IMR-90 (cell line): ENCODE measurements at regions not wholly inside any gene's neighbourhood (a gene's known extent, or its start where the extent isn't known, plus 50 kb on each side); places are given as distances from the start of the nearest gene placed in this dataset.

Experiments
- ATAC-seq: fragments of 200-7000 bp; cut with Tn5 transposase; 2 replicates; pipeline ENCODE4 v1.9.1; 2020; ENCODE audit warnings: low read depth, mild to moderate bottlenecking, moderate library complexity
- BruUV-seq: library from RNA; stranded (reverse); fragments of 400-500 nt; replicated peaks from 2 replicates; lab custom pipeline; 2021; lab: Mats Ljungman, UMichigan
- CTCF ChIA-PET: fragments of 300-600 bp; formaldehyde crosslinking; extraction: SDS; loops from one replicate; lab custom pipeline; 2021; ENCODE audit warnings: antibody characterized with exemption; lab: Yijun Ruan, JAX
- POLR2A ChIA-PET: fragments of 300-600 bp; sonication (Branson Sonifier 250); formaldehyde crosslinking; loops from one replicate; lab custom pipeline; 2022; ENCODE audit warnings: antibody characterized with exemption; ENCODE audit not compliant: unreplicated experiment; lab: Charles Lee
- DNase-seq: peaks from one replicate; pipeline ENCODE4 v3.0.0; 2013
- H2AFZ ChIP-seq: replicated peaks from 2 replicates; pipeline ENCODE3; 2013; ENCODE audit warnings: low read length, mild to moderate bottlenecking; ENCODE audit not compliant: poor library complexity
- H2AK5ac ChIP-seq: 2 replicates; pipeline ENCODE4 v1.6.1; 2013; ENCODE audit warnings: low read depth, low read length, inconsistent platforms
- H2AK9ac ChIP-seq: replicated peaks from 2 replicates; pipeline ENCODE3; 2013; ENCODE audit warnings: mild to moderate bottlenecking, low read depth, low read length, moderate library complexity; ENCODE audit not compliant: poor library complexity
- H2BK120ac ChIP-seq: 2 replicates; pipeline ENCODE4 v1.6.1; 2013; ENCODE audit warnings: low read depth, low read length, inconsistent platforms
- H2BK15ac ChIP-seq: 3 replicates; pipeline ENCODE4 v1.6.1; 2013; ENCODE audit warnings: low read depth, low read length, inconsistent platforms
- H2BK20ac ChIP-seq: 2 replicates; pipeline ENCODE4 v1.6.1; 2013; ENCODE audit warnings: low read depth, mild to moderate bottlenecking, inconsistent platforms, low read length, moderate library complexity
- H2BK5ac ChIP-seq: 2 replicates; pipeline ENCODE4 v1.6.1; 2013; ENCODE audit warnings: mild to moderate bottlenecking, low read depth, low read length, inconsistent platforms; ENCODE audit not compliant: poor library complexity, severe bottlenecking
- H3K14ac ChIP-seq: replicated peaks from 2 replicates; pipeline ENCODE4 v1.6.1; 2013; ENCODE audit warnings: low read depth, low read length, inconsistent platforms
- H3K18ac ChIP-seq: 2 replicates; pipeline ENCODE4 v1.6.1; 2013; ENCODE audit warnings: low read depth, low read length, control low read depth
- H3K23ac ChIP-seq: 2 replicates; pipeline ENCODE4 v1.6.1; 2013; ENCODE audit warnings: low read depth, low read length, inconsistent platforms
- H3K27ac ChIP-seq: 2 replicates; pipeline ENCODE4 v1.5.1; 2013; ENCODE audit warnings: mild to moderate bottlenecking, control low read depth, low read length; ENCODE audit not compliant: insufficient read depth
- H3K27me3 ChIP-seq: 2 replicates; pipeline ENCODE4 v1.6.1; 2013; ENCODE audit warnings: low read length; ENCODE audit not compliant: control insufficient read depth, insufficient read depth
- H3K36me3 ChIP-seq: 2 replicates; pipeline ENCODE4 v1.6.1; 2013; ENCODE audit warnings: low read length, mixed read lengths; ENCODE audit not compliant: control insufficient read depth, insufficient read depth
- H3K4ac ChIP-seq: 2 replicates; pipeline ENCODE4 v1.6.1; 2013; ENCODE audit warnings: low read depth, low read length, inconsistent platforms
- H3K4me1 ChIP-seq: 2 replicates; pipeline ENCODE4 v1.6.1; 2013; ENCODE audit warnings: low read length, mixed read lengths; ENCODE audit not compliant: control insufficient read depth, insufficient read depth
- H3K4me2 ChIP-seq: 2 replicates; pipeline ENCODE4 v1.6.1; 2013; ENCODE audit warnings: low read depth, mild to moderate bottlenecking, control low read depth, low read length, moderate library complexity
- H3K4me3 ChIP-seq: 2 replicates; pipeline ENCODE4 v1.5.1; 2013; ENCODE audit warnings: low read depth, mild to moderate bottlenecking, control low read depth, low read length, moderate library complexity; ENCODE audit not compliant: insufficient read depth
- H3K56ac ChIP-seq: 2 replicates; pipeline ENCODE4 v1.6.1; 2013; ENCODE audit warnings: low read length, inconsistent platforms; ENCODE audit not compliant: insufficient read depth; ENCODE audit errors: extremely low read depth
- H3K79me1 ChIP-seq, 2 experiments: 2 replicates each; pipeline ENCODE4 v1.6.1; 2013; ENCODE audit warnings: low read length in 2 of 2, inconsistent platforms in 1 of 2, low read depth in 1 of 2
- H3K9ac ChIP-seq: 2 replicates; pipeline ENCODE4 v1.6.1; 2013; ENCODE audit warnings: low read depth, low read length, control low read depth
- H3K9me1 ChIP-seq: 2 replicates; pipeline ENCODE4 v1.6.1; 2013; ENCODE audit warnings: low read length, inconsistent platforms; ENCODE audit not compliant: insufficient read depth
- H3K9me3 ChIP-seq: 2 replicates; pipeline ENCODE4 v1.6.1; 2013; ENCODE audit warnings: low read length; ENCODE audit not compliant: control insufficient read depth, insufficient read depth
- H4K20me1 ChIP-seq: 2 replicates; pipeline ENCODE4 v1.6.1; 2013; ENCODE audit warnings: low read length, inconsistent platforms; ENCODE audit not compliant: insufficient read depth
- H4K5ac ChIP-seq: 2 replicates; pipeline ENCODE4 v1.6.1; 2013; ENCODE audit warnings: mild to moderate bottlenecking, low read depth, low read length, control low read depth
- H4K8ac ChIP-seq, 2 experiments: 2 replicates each; pipeline ENCODE4 v1.6.1; 2013; ENCODE audit warnings: low read depth in 2 of 2, low read length in 2 of 2, control low read depth in 1 of 2, inconsistent platforms in 1 of 2
- H4K91ac ChIP-seq: 2 replicates; pipeline ENCODE4 v1.6.1; 2013; ENCODE audit warnings: low read depth, low read length, inconsistent platforms; ENCODE audit not compliant: insufficient read depth
- BHLHE40 ChIP-seq: fragments of 150-350 bp; IDR thresholded peaks from 2 replicates; pipeline ENCODE4 v1.6.1; 2016; ENCODE audit warnings: mild to moderate bottlenecking, low read depth, low read length
- FOS ChIP-seq: fragments of 150-350 bp; IDR thresholded peaks from 2 replicates; pipeline ENCODE4 v1.6.1; 2016; ENCODE audit warnings: low read depth, low read length
- WGBS, 2 experiments: methylation state at CpG; one replicate each; pipeline versions ENCODE4 v1.1.5 to v1.1.7; 2013; ENCODE audit warnings: missing lambda C conversion rate in 2 of 2; ENCODE audit not compliant: insufficient read length in 1 of 2; ENCODE audit errors: extremely low coverage in 2 of 2; 5-methylcytosine and 5-hydroxymethylcytosine counted together
- dilution Hi-C: fragments of 300-500 bp; cut with HindIII; formaldehyde crosslinking; loops from one replicate; pipeline ENCODE4 v1.14.3; 2018; ENCODE audit warnings: low sequenced_read_pairs; ENCODE audit not compliant: unreplicated experiment
- in situ Hi-C: fragments of 300-500 bp; cut with MboI; formaldehyde crosslinking; loops from 3 replicates; pipeline ENCODE4 v1.14.3; 2019; ENCODE audit warnings: low sequenced_read_pairs, inconsistent platforms, mixed read lengths
- intact Hi-C: fragments of 100-400 bp; cut with micrococcal nuclease; formaldehyde crosslinking; loops from 2 replicates; pipeline ENCODE4 v1.10.0; 2022

DNA sequence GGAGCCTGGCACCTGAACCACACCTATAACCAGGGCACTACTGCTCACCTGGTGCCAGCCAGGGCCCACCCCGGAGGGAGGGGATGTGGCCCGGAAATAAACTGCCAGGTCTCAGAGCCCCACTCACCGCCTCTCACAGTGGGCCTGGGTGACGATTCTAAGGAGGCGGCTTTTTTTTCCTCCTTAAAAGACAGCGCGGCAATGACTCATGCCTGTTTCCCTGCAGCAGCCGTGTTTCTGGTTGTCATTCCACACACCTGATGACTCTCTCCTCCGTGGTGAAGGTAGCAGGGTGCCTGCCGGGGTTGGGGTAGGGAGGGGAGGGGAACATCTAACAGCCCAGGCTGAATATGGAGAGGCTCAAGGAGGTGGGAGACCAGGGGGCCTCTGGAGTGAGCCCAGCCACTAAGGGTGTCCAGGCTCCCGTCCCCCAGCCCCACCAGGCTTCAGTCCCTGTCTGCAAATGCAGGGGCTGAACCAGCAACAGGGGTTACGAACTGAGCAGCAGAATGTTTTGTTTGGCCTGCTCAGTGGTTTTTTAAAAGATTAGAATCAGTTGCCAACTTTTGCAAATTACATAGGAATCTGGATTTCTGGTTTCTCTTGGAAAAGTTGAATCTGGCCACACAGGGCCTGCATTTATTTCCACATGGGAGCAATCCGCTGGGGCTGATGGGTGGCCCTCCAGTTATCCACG lies 127.3 kb upstream of the LINGO1 start:
- no peak for DNase-seq
- H3K27ac ChIP-seq = no peak overlapping the region
- H3K18ac ChIP-seq = no peak overlapping the region
- H3K4ac ChIP-seq = no peak overlapping the region
- no peak overlapping the region for H3K23ac ChIP-seq
- H2AK5ac ChIP-seq = no peak overlapping the region
- no peak overlapping the region for H4K91ac ChIP-seq
- H3K4me2 ChIP-seq = no peak overlapping the region
- no peak overlapping the region for H3K4me3 ChIP-seq
- no peak overlapping the region for H4K8ac ChIP-seq
- BruUV-seq = no TSS peak
- H4K20me1 ChIP-seq = no peaks in the 10 kb centered on the region
- H2BK15ac ChIP-seq = no peak overlapping the region
- no peaks in the 10 kb centered on the region for H3K36me3 ChIP-seq
- no peak overlapping the region for H3K56ac ChIP-seq
- H4K5ac ChIP-seq = no peak overlapping the region
- H3K79me1 ChIP-seq = no peaks in the 10 kb centered on the region
- H2AFZ ChIP-seq = no peak overlapping the region
- peaks cover 24% of the 10 kb centered on the region for H3K27me3 ChIP-seq
- no peak overlapping the region for H3K9ac ChIP-seq
- no peak overlapping the region for H2BK5ac ChIP-seq
- CTCF ChIA-PET = interaction anchor here (0.6 kb wide), 1 partner anchor 43 kb away, joined by 3 read pairs; no protein-coding TSS in a partner anchor
- no peaks in the 10 kb centered on the region for H3K4me1 ChIP-seq
- ATAC-seq = no peak
- dilution Hi-C loops = no loop called here
- TF ChIP-seq FOS (no peak), BHLHE40 (no peak)
- intact Hi-C loops = no loop called here
- H3K9me3 ChIP-seq = no peaks in the 10 kb centered on the region
- no peak overlapping the region for H2AK9ac ChIP-seq
- no CpG with 5 or more reads among the region's 14 CpGs for WGBS, 2 experiments
- H3K14ac ChIP-seq = no peak overlapping the region
- no peak overlapping the region for H2BK20ac ChIP-seq
- POLR2A ChIA-PET = no interaction called here
- in situ Hi-C loops = no loop called here
- no peaks in the 10 kb centered on the region for H3K9me1 ChIP-seq
- H2BK120ac ChIP-seq = no peak overlapping the region
